KBM-7 (cell line): ENCODE measurements at regions not wholly inside any gene's neighbourhood (a gene's known extent, or its start where the extent isn't known, plus 50 kb on each side); places are given as distances from the start of the nearest gene placed in this dataset.

Source experiments
- DNase-seq: peaks from one replicate; pipeline ENCODE4 v3.0.0-alpha.2; 2015
- in situ Hi-C: fragments of 300-500 bp; cut with MboI; formaldehyde crosslinking; loops from 2 replicates; pipeline ENCODE4 v1.14.3; 2020; ENCODE audit warnings: low sequenced_read_pairs, low pct_unique_long_range_greater_than_20kb, mixed read lengths

DNA sequence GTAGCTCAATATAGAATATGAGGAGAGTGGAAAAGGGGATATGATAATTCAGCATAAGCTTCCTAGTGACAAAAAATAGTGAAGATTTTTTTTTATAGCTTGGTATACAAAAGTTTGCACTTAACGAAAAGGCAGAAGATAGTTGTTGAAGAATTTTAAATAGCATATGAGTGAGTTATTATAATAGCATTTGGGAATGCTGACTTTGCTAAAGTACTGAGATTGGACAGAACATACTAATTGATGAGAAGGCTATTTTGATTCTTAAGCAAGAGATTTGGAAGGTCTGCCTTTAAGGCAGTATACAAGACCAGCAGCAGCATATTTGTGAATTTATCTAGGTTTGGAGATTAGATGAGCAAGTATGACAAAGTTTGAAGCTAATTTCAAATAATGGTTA lies 600.9 kb upstream of the POT1 start:
- no peak for DNase-seq
- in situ Hi-C loops, result no loop called here

GRCh38 chr7:125529249-125529648 lies 599.6 kb upstream of the POT1 start:
- no peak for DNase-seq
- in situ Hi-C loops, result no loop called here

DNA sequence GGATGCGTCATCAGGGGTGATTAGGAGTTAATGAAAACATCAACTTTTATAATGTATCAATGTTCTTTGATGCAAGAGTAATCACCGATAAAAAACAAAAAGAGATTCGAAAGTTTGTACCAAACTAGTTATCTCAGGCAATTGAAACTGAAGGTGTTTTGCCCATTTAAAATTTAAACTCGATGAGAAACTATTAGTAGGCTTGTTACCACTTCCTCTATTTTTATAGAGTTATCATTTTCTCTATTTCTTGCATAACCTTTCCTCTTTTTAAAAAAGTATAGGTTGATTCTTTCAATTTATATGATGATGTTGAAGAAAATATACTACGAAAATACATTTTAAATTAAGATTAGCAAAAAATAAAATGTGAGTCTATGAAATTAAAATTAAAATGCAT lies 597.3 kb upstream of the POT1 start:
- DNase-seq, result no peak
- in situ Hi-C loops, result no loop called here

DNA sequence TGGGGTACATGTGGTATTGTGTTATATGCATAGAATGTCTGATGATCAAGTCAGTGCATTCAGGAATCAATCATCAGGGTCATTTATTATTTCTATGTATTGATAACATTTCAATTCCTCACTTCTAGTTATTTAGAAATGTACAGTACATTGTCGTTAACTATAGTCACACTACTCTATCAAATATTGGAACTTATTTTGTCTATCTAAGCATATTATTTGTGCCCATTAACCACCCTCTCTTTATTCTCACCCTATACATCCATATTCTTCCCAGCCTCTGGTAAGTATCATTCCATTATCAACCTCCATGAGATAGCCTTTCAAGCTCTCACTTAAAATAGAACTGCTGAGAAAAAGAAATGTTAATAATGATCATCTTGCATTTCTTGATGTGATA lies 596.5 kb upstream of the POT1 start:
- in situ Hi-C loops, result no loop called here

GRCh38 chr7:125516194-125516593 lies 586.6 kb upstream of the POT1 start:
- in situ Hi-C loops, result no loop called here
- DNase-seq, result no peak

More for the DNA sequence above, 596.5 kb upstream of the POT1 start:
- no peak for DNase-seq

GRCh38 chr7:125512373-125512772 lies 582.7 kb upstream of the POT1 start:
- no peak for DNase-seq
- in situ Hi-C loops, result no loop called here

- no peak for DNase-seq
- in situ Hi-C loops, result no loop called here
Observed at GRCh38 chr7:125511310-125511709, 581.7 kb upstream of the POT1 start.

DNA sequence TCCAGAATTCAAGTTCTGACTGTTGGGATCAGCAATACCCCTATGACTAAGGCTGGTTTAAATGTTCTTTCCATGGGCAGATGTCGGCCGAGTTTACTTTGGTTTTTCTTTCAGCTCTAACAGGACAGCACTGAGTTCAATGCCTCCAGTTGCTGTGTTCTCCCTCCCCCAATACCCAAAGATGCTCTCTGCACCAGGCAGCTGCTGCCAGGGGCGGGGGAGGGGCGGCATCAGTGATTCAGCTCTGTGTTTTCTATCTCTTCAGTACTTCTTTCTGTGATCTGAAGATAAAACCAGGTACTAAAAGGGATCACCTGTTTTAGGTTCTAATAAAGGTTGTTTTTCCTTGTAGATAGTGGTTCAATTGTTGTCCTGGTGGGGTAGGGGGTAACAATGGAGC lies 576.7 kb upstream of the POT1 start:
- in situ Hi-C loops, result no loop called here
- DNase-seq, result no peak

GRCh38 chr7:125504848-125505247 lies 575.2 kb upstream of the POT1 start:
- DNase-seq, result no peak

GRCh38 chr7:125495997-125496396 lies 566.4 kb upstream of the POT1 start:
- no peak for DNase-seq
- in situ Hi-C loops, result no loop called here

More at GRCh38 chr7:125504848-125505247, 575.2 kb upstream of the POT1 start:
- in situ Hi-C loops, result no loop called here

- no peak for DNase-seq
- in situ Hi-C loops, result no loop called here
Observed at GRCh38 chr7:125492521-125492920, 562.9 kb upstream of the POT1 start.

DNA sequence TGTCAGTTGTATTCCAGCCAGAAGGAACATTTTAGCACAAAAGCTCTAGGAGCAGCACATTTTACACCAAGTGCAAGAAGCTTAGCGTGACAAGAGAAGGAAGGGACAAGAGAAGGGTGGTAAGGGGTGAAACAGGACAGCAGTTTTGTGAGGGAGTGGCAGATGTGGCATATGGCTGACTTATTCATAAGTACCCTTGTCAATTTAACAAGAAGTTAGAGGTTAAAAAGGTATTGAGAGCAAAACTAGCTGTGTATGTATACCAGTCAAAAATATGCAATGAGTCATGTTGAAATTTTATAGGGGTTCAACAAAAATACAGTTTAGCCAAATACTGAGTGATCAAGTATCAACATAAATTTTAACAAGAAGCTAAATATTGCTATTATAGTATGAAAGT lies 561.5 kb upstream of the POT1 start:
- no peak for DNase-seq

DNA sequence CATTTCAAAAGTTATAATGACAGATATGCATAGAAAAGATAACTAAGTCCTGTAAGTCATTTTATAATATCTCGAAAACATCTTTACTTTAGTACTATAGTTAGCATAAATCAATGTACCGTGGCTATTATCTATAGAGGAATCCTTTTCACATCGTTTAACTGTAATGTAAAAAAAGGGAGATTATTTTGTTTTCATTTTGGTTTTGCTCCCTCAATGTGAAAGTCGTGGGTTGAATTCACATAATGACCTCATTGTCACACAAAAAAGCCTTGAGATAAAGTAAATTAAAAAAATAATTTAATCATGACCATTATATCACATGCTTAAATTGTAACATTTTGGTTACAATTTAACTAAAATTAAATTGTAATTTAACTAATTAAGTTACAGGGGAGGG lies 560.5 kb upstream of the POT1 start:
- in situ Hi-C loops, result no loop called here
- DNase-seq, result no peak

More for the DNA sequence above, 561.5 kb upstream of the POT1 start:
- in situ Hi-C loops, result no loop called here

GRCh38 chr7:125485223-125485622 lies 555.6 kb upstream of the POT1 start:
- DNase-seq, result no peak
- in situ Hi-C loops, result no loop called here

DNA sequence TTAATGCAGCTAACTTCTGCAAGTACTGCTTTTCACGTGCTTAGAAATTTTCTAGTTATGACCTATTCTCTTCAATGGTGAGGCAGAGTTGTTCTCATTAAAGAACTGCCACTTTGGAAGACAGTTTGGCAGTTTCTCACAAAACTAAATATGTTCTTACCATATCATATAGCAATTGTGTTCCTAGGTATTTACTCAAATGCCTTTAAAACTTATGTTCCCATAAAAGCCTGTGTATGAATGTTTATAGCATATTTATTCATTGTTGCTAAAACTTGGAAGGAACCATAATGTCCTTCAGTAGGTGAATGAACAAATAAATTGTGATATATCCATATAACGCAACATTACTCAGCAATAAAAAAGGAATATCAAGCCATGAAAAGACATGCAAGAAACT lies 555.1 kb upstream of the POT1 start:
- in situ Hi-C loops, result no loop called here

GRCh38 chr7:125481323-125481722 lies 551.7 kb upstream of the POT1 start:
- in situ Hi-C loops, result no loop called here
- DNase-seq, result no peak

More for the DNA sequence above, 555.1 kb upstream of the POT1 start:
- DNase-seq, result no peak

DNA sequence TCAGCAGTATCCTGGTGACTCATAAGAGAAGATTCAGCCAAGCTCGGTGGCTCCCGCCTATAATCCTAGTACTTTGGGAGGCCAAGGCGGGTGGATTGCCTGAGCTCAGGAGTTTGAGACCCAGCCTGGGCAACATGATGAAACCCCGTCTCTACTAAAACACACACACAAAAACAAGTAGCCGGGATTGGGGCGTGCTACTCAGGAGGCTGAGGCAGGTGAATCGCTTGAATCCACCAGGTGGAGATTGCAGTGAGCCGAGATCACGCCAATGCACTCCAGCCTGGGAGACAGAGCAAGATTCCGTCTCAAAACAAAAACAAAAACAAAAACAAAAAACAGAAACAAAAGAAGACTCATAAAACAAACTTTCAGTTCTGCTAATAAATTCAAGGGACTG lies 551.1 kb upstream of the POT1 start:
- DNase-seq, result no peak
- in situ Hi-C loops, result no loop called here

- no peak for DNase-seq
- in situ Hi-C loops, result no loop called here
Observed at GRCh38 chr7:125468855-125469174, 539.2 kb upstream of the POT1 start.

- in situ Hi-C loops, result no loop called here
- no peak for DNase-seq
Observed at GRCh38 chr7:125467996-125468854, 538.6 kb upstream of the POT1 start.

- in situ Hi-C loops, result no loop called here
- DNase-seq, result no peak
Observed at GRCh38 chr7:125465527-125465926, 535.9 kb upstream of the POT1 start.

- in situ Hi-C loops, result no loop called here
- no peak for DNase-seq
Observed at GRCh38 chr7:125462615-125463014, 533.0 kb upstream of the POT1 start.
